H1 (cell line): ENCODE measurements at regions not wholly inside any gene's neighbourhood (a gene's known extent, or its start where the extent isn't known, plus 50 kb on each side); places are given as distances from the start of the nearest gene placed in this dataset.

Experiments used
- NRF1 ChIP-seq: IDR thresholded peaks from 2 replicates; pipeline ENCODE4 v1.6.1; 2011; ENCODE audit warnings: mild to moderate bottlenecking, low read depth, low read length, improper control_type of control experiment

DNA sequence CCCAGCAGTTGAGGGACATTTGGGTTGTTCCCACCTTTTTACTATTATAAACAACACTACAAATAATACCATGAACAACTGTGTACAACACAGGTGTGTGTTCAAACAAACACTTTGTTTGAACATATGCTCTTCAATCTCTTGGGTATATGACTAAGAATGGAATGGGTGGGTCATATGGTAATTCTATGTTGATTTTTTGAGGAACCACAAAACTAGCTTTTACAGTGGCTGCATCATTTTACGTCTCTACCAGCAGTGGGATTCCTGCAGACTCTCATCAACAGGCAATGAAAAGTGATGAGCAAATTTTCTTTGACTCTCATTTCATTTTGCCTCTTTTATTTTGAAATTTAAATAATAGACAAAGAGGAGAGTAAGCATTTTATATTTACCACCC is 116.9 kb upstream of the KLF14 start (continued):
- no peak for TF ChIP-seq NRF1
